ENCODE measurements at regions not wholly inside any gene's neighbourhood (a gene's known extent, or its start where the extent isn't known, plus 50 kb on each side); places are given as distances from the start of the nearest gene placed in this dataset.

- TF ChIP-seq CTCF (IDR thresholded peaks at IDR 0.05) (no peak), POLR2A (IDR thresholded peaks at IDR 0.05) (no peak), POLR2AphosphoS5 (IDR thresholded peaks at IDR 0.05) (no peak), EP300 (IDR thresholded peaks at IDR 0.05; ENCODE audit: low read depth) (no peak)
These were observed 369.7 kb downstream of the CD109 start for GRCh38 chr6:74065705-74066104.

Data from transverse colon (tissue), 4 donors.